Transverse colon (tissue), 4 donors: ENCODE measurements at regions not wholly inside any gene's neighbourhood (a gene's known extent, or its start where the extent isn't known, plus 50 kb on each side); places are given as distances from the start of the nearest gene placed in this dataset.
"Not testable (repeated sequence)": the region's sequence is repeated elsewhere in the genome, so short reads cannot be mapped to it uniquely, and the experiment has no call there.

Experiments used
- DNase-seq: peaks from one replicate; pipeline ENCODE4 v3.0.0-alpha.2; 2019
- H3K27ac ChIP-seq, 4 donors: fragments of 200-600 bp; sonication (generic); 2 replicates each; pipeline ENCODE4 v1.5.1; 2016 to 2018; ENCODE audit warnings: inconsistent platforms in 4 of 4
- H3K27me3 ChIP-seq: fragments of 200-600 bp; sonication (generic); 2 replicates; pipeline ENCODE4 v1.5.1; 2017; ENCODE audit warnings: inconsistent platforms
- H3K36me3 ChIP-seq, 4 donors: fragments of 200-600 bp; sonication (generic); 2 replicates each; pipeline ENCODE4 v1.5.1; 2017 to 2019; ENCODE audit warnings: inconsistent platforms in 4 of 4
- H3K4me1 ChIP-seq, 4 donors: fragments of 200-600 bp; sonication (generic); 2 replicates each; pipeline ENCODE4 v1.5.1; 2017 to 2020; ENCODE audit warnings: inconsistent platforms in 4 of 4
- H3K4me3 ChIP-seq, 4 donors: fragments of 200-600 bp; sonication (generic); 1 replicate in 1 of 4; 2 replicates in 3 of 4; pipeline versions ENCODE4 v1.5.1 to v1.6.1; 2017 to 2019; ENCODE audit warnings: inconsistent platforms in 4 of 4
- H3K9me3 ChIP-seq, 2 donors: fragments of 200-600 bp; sonication (generic); 2 replicates each; pipeline ENCODE4 v1.5.1; 2017 to 2019; ENCODE audit warnings: inconsistent platforms in 2 of 2
- EP300 ChIP-seq: sonication (generic); formaldehyde crosslinking; IDR thresholded peaks from one replicate; pipeline ENCODE4 v1.6.1; 2017; ENCODE audit warnings: antibody characterized with exemption, low read depth
- POLR2A ChIP-seq: fragments of 450-650 bp; IDR thresholded peaks from one replicate; pipeline ENCODE4 v1.6.1; 2016; ENCODE audit warnings: antibody characterized with exemption, mild to moderate bottlenecking, moderate library complexity
- POLR2AphosphoS5 ChIP-seq, 3 donors: sonication (generic); formaldehyde crosslinking; IDR thresholded peaks; one replicate each; pipeline ENCODE4 v1.6.1; 2016; ENCODE audit warnings: antibody characterized with exemption in 3 of 3
- WGBS, 2 donors: methylation state at CpG; one replicate each; pipeline ENCODE4 v1.1.5; 2018; ENCODE audit warnings: low coverage in 1 of 2; 5-methylcytosine and 5-hydroxymethylcytosine counted together
- in situ Hi-C, 4 donors: fragments of 200-750 bp; cut with MboI; loops; one replicate each; pipeline versions ENCODE4 v1.15.0 to v1.15.1; 2017; ENCODE audit warnings: low sequenced_read_pairs in 3 of 4, low pct_ligation_motif_present in 1 of 4, low pct_unique_long_range_greater_than_20kb in 1 of 4
- intact Hi-C: fragments of 100-400 bp; cut with DNase I; formaldehyde crosslinking; loops from one replicate; pipeline ENCODE4 v1.15.1; 2023; ENCODE audit warnings: low total_unique reads
- TF ChIP-seq, protein P1 (sequence below), 5 experiments: fragments of 200-600 bp in 3 of 5; fragments of 450-650 bp in 2 of 5; sonication (generic) in 3 of 5; IDR thresholded peaks; 1 replicate in 2 of 5; 2 replicates in 3 of 5; pipeline ENCODE4 v1.5.1; 2016 to 2017; ENCODE audit warnings: antibody characterized with exemption in 5 of 5, inconsistent platforms in 3 of 5, mild to moderate bottlenecking in 2 of 5, moderate library complexity in 1 of 5

DNA sequence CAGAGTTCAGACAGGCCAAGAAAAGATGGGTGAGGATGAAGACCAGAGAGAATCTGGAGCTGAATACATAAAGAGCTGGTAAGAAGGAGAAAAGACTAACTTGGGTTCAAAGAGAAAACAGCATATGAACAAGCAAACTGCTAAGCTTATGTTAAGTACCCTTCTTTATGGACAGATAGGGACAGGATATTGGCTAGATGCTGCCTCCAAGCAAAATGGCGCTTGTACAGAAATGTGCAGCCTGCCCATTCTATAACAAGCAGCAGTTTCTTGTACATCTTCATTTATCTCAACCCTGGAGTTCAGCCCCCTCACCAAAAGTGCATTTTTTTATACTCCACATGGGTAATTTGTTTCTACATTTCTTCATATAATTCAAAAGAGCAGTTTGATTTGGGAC is 184.5 kb downstream of the RMST start:
- DNase-seq: no peak
- in situ Hi-C loops (no loop called here), intact Hi-C loops (no loop called here)
- Histone ChIP-seq H3K27ac (no peak overlapping the region), H3K9me3 (no peaks in the 10 kb centered on the region), H3K4me3 (no peak overlapping the region), H3K36me3 (no peaks in the 10 kb centered on the region), H3K4me1 (no peaks in the 10 kb centered on the region), H3K27me3 (no peaks in the 10 kb centered on the region)
- TF ChIP-seq, protein P1, sequence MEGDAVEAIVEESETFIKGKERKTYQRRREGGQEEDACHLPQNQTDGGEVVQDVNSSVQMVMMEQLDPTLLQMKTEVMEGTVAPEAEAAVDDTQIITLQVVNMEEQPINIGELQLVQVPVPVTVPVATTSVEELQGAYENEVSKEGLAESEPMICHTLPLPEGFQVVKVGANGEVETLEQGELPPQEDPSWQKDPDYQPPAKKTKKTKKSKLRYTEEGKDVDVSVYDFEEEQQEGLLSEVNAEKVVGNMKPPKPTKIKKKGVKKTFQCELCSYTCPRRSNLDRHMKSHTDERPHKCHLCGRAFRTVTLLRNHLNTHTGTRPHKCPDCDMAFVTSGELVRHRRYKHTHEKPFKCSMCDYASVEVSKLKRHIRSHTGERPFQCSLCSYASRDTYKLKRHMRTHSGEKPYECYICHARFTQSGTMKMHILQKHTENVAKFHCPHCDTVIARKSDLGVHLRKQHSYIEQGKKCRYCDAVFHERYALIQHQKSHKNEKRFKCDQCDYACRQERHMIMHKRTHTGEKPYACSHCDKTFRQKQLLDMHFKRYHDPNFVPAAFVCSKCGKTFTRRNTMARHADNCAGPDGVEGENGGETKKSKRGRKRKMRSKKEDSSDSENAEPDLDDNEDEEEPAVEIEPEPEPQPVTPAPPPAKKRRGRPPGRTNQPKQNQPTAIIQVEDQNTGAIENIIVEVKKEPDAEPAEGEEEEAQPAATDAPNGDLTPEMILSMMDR (IDR thresholded peaks at IDR 0.05): no peak
- TF ChIP-seq POLR2A (no peak), EP300 (no peak), POLR2AphosphoS5 (IDR thresholded peaks at IDR 0.05) (no peak)
- 64 to 65% methylated on average over 1 of the region's 1 CpG for WGBS, 2 donors

DNA sequence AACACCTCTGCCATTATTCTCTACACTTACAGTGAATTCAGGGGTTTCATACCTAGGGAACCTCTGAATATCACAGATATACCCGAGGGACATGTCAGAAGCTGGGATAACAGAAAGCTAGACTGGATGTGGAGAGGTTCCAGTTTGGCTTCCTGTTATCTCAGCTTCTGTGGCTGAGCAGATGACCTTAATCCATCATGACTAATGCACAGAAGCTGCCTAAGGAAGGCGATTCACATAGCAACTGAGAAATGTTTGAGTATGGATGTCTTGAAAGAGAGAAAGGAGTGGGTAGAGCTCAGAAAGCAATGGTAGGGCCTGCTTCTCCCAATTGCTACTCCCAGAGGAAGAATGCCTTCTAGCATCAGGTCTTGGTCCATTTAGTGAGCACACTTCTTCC is 187.6 kb downstream of the RMST start:
- intact Hi-C loops: no loop called here

DNA sequence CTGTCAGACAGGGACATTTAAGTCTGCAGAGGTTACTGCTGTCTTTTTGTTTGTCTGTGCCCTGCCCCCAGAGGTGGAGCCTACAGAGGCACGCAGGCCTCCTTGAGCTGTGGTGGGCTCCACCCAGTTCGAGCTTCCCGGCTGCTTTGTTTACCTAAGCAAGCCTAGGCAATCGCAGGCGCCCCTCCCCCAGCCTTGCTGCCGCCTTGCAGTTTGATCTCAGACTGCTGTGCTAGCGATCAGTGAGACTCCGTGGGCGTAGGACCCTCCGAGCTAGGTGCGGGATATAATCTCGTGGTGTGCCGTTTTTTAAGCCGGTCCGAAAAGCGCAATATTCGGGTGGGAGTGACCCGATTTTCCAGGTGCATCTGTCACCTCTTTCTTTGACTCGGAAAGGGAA is 193.9 kb downstream of the RMST start:
- DNase-seq: not testable (repeated sequence)

More for the DNA sequence above, 187.6 kb downstream of the RMST start:
- DNase-seq: no peak
- TF ChIP-seq, protein P1 (IDR thresholded peaks at IDR 0.05): no peak
- TF ChIP-seq EP300: no peak
- no peak for TF ChIP-seq POLR2AphosphoS5 (IDR thresholded peaks at IDR 0.05)
- TF ChIP-seq POLR2A: no peak
- no peak overlapping the region for H3K4me3 ChIP-seq
- in situ Hi-C loops: no loop called here
- no peaks in the 10 kb centered on the region for H3K4me1 ChIP-seq
- no peaks in the 10 kb centered on the region for H3K9me3 ChIP-seq
- H3K27me3 ChIP-seq: no peaks in the 10 kb centered on the region
- WGBS, 2 donors: 53 to 57% methylated on average over 1 to 2 of the region's 2 CpGs
- H3K36me3 ChIP-seq: no peaks in the 10 kb centered on the region
- H3K27ac ChIP-seq: no peak overlapping the region

DNA sequence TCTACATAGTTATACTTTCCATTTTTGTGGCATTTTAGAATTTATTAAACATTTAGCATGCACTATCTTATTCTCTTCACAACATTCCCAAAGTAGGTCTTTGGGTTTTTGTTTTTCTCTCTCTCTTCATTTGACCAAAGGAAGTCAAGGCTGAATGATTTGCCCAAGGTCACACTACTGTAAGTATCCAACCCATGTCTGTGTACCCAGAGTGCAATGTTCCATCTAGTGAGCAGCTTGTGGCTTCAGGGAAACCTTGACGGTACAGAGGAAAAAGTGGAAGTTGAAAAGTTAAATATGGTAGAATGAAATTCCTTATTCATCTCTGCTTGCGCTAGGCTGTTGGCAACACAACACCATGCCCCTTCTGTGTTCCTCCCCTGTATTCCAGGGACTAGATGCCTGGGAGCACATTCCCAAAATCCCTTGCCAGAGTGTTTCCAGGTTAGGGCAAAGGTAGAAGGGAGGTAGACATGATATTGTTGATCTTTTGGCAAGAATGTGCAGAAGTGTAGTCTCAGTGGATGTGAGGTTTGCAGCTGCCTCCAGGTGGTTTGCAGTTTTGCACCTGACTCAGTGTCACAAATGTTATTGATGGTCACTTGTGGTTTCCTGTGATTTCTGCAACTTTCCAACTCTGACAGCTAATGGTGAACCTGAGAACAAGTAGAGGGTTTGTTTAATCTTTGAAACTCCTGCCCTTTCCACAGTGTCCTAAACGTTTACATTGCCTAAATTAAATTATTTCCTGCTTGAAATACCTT is 196.7 kb downstream of the RMST start:
- in situ Hi-C loops (no loop called here), intact Hi-C loops (no loop called here)
- 31 to 38% methylated on average over 1 to 3 of the region's 3 CpGs for WGBS, 2 donors
- H3K36me3 ChIP-seq: no peaks in the 10 kb centered on the region
- H3K9me3 ChIP-seq: no peaks in the 10 kb centered on the region
- no peak overlapping the region for H3K4me3 ChIP-seq
- DNase-seq: no peak
- H3K27ac ChIP-seq: no peak overlapping the region
- H3K4me1 ChIP-seq: no peaks in the 10 kb centered on the region
- TF ChIP-seq POLR2A: no peak
- TF ChIP-seq EP300: no peak
- TF ChIP-seq POLR2AphosphoS5 (IDR thresholded peaks at IDR 0.05): no peak
- TF ChIP-seq, protein P1 (IDR thresholded peaks at IDR 0.05): no peak
- H3K27me3 ChIP-seq: no peaks in the 10 kb centered on the region

More for the DNA sequence above, 193.9 kb downstream of the RMST start:
- H3K9me3 ChIP-seq, H3K27me3 ChIP-seq, in situ Hi-C loops, H3K27ac ChIP-seq, intact Hi-C loops, H3K4me3 ChIP-seq, H3K4me1 ChIP-seq, H3K36me3 ChIP-seq: not testable (repeated sequence)
- WGBS, 2 donors: 86% methylated on average over 15 of the region's 19 CpGs; no CpG with 5 or more reads in 1 of the 2 donors

DNA sequence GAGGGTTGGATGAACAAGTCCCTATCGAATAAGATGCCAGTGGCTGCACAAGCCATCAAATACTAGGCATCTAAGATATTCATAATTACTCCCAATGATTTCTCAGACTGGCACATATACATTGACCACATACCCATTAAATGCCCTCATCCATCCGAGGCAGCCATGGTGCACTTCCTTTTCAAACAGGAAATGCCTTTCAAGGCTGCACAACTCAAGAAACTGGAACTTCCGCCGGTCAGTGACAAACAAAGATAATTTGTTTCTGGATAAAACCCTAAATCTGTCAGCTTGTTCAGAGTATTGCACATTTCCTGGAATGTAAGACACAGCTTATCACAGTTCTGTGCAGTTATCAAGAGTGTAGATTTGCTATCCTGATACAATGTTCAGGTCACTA is 203.7 kb downstream of the RMST start:
- WGBS, 2 donors: 42 to 45% methylated on average over 4 of the region's 4 CpGs
- intact Hi-C loops: no loop called here
- in situ Hi-C loops: no loop called here
- no peak overlapping the region for H3K4me3 ChIP-seq
- H3K36me3 ChIP-seq: no peaks in the 10 kb centered on the region
- H3K9me3 ChIP-seq: no peaks in the 10 kb centered on the region
- H3K27ac ChIP-seq: no peak overlapping the region
- DNase-seq: no peak
- H3K4me1 ChIP-seq: no peaks in the 10 kb centered on the region
- TF ChIP-seq, protein P1 (IDR thresholded peaks at IDR 0.05): no peak
- TF ChIP-seq EP300: no peak
- TF ChIP-seq POLR2AphosphoS5 (IDR thresholded peaks at IDR 0.05): no peak
- TF ChIP-seq POLR2A: no peak
- no peaks in the 10 kb centered on the region for H3K27me3 ChIP-seq
